HCT116 (cell line): ENCODE measurements at regions not wholly inside any gene's neighbourhood (a gene's known extent, or its start where the extent isn't known, plus 50 kb on each side); places are given as distances from the start of the nearest gene placed in this dataset.

Experiments used
- ATAC-seq: fragments of 200-7000 bp; cut with Tn5 transposase; 2 replicates; pipeline ENCODE4 v1.9.1; 2020; ENCODE audit warnings: mild to moderate bottlenecking, moderate library complexity
- BruUV-seq: library from RNA; stranded (reverse); fragments of 400-500 nt; replicated peaks from 2 replicates; lab custom pipeline; 2021; lab: Mats Ljungman, UMichigan
- CTCF ChIA-PET: fragments of 300-600 bp; sonication (Branson Sonifier 250); formaldehyde crosslinking; loops from one replicate; lab custom pipeline; 2021; ENCODE audit warnings: antibody characterized with exemption; lab: Charles Lee
- POLR2A ChIA-PET: fragments of 300-600, 350-600 bp; sonication (Branson Sonifier 250); formaldehyde crosslinking; loops from one replicate; lab custom pipeline; 2021; ENCODE audit warnings: antibody characterized with exemption; lab: Charles Lee
- RAD21 ChIA-PET, 2 experiments: fragments of 300-600 bp; sonication (Branson Sonifier 250); formaldehyde crosslinking; loops; one replicate each; lab custom pipeline; 2023; ENCODE audit warnings: low total read pairs in 2 of 2; ENCODE audit not compliant: uncharacterized antibody in 2 of 2, unreplicated experiment in 2 of 2, low non-redundant PET in 1 of 2; lab: Charles Lee
- DNase-seq: peaks from one replicate; pipeline ENCODE4 v3.0.0-alpha.2; 2010; ENCODE audit warnings: low read depth, low spot score
- H2AFZ ChIP-seq: fragments of 200-600 bp; shearing (Covaris generic), sonication (generic); 2 replicates; pipeline ENCODE4 v1.6.1; 2017; ENCODE audit warnings: low read depth, mixed run types, mixed read lengths, antibody characterized with exemption, low read length; ENCODE audit not compliant: poor library complexity, severe bottlenecking
- H3K27ac ChIP-seq: 2 replicates; pipeline ENCODE4 v1.5.1; 2012; ENCODE audit warnings: low read depth, low read length
- H3K27me3 ChIP-seq: fragments of 200-600 bp; sonication (generic); 2 replicates; pipeline ENCODE4 v1.6.1; 2016; ENCODE audit warnings: mixed run types, low read length, mixed read lengths; ENCODE audit not compliant: insufficient read depth
- H3K36me3 ChIP-seq, 2 experiments: fragments of 200-500 bp in 1 of 2; fragments of 200-600 bp in 1 of 2; sonication (Bioruptor generic) in 1 of 2; sonication (generic) in 1 of 2; 2 replicates each; pipeline versions ENCODE4 v1.5.1 to v1.6.1; 2014 to 2016; ENCODE audit warnings: low read length in 2 of 2, inconsistent platforms in 1 of 2, mixed read lengths in 1 of 2, mixed run types in 1 of 2; ENCODE audit not compliant: insufficient read depth in 2 of 2, control insufficient read depth in 1 of 2
- H3K4me1 ChIP-seq, 2 experiments: fragments of 200-600 bp in 1 of 2; sonication (generic) in 1 of 2; 2 replicates each; pipeline versions ENCODE4 v1.5.1 to v1.6.1; 2012 to 2017; ENCODE audit warnings: low read length in 2 of 2, inconsistent platforms in 1 of 2, mild to moderate bottlenecking in 1 of 2, mixed read lengths in 1 of 2, mixed run types in 1 of 2, moderate library complexity in 1 of 2; ENCODE audit not compliant: insufficient read depth in 2 of 2, control insufficient read depth in 1 of 2
- H3K4me2 ChIP-seq: fragments of 200-600 bp; sonication (generic); 2 replicates; pipeline ENCODE4 v1.6.1; 2017; ENCODE audit warnings: mixed run types, low read length, mixed read lengths
- H3K4me3 ChIP-seq, 2 experiments: fragments of 200-600 bp in 1 of 2; sonication (generic) in 1 of 2; replicated peaks in 1 of 2; 2 replicates each; pipeline ENCODE4 v1.5.1; 2011 to 2016; ENCODE audit warnings: low read length in 2 of 2, control low read depth in 1 of 2, low read depth in 1 of 2, mild to moderate bottlenecking in 1 of 2, mixed read lengths in 1 of 2, mixed run types in 1 of 2
- H3K79me2 ChIP-seq: fragments of 200-600 bp; sonication (generic); 2 replicates; pipeline ENCODE4 v1.6.1; 2017; ENCODE audit warnings: mild to moderate bottlenecking, mixed run types, low read length, moderate library complexity, mixed read lengths; ENCODE audit not compliant: insufficient read depth
- H3K9ac ChIP-seq: fragments of 200-600 bp; sonication (generic); 2 replicates; pipeline ENCODE4 v1.6.1; 2016; ENCODE audit warnings: low read length, mixed read lengths
- H3K9me2 ChIP-seq: fragments of 200-600 bp; sonication (generic), shearing (Covaris generic); 2 replicates; pipeline ENCODE4 v1.6.1; 2017; ENCODE audit warnings: mixed run types, mild to moderate bottlenecking, moderate library complexity; ENCODE audit not compliant: insufficient read depth
- H3K9me3 ChIP-seq, 2 experiments: fragments of 200-500 bp in 1 of 2; fragments of 200-600 bp in 1 of 2; sonication (Bioruptor generic) in 1 of 2; sonication (generic) in 1 of 2; 2 replicates each; pipeline ENCODE4 v1.6.1; 2014 to 2017; ENCODE audit warnings: low read length in 2 of 2, mixed read lengths in 2 of 2, inconsistent platforms in 1 of 2, low read depth in 1 of 2, mild to moderate bottlenecking in 1 of 2, mixed run types in 1 of 2, moderate library complexity in 1 of 2; ENCODE audit not compliant: control insufficient read depth in 1 of 2, insufficient read depth in 1 of 2
- H4K20me1 ChIP-seq: fragments of 200-600 bp; sonication (generic), shearing (Covaris generic); 2 replicates; pipeline ENCODE4 v1.6.1; 2017; ENCODE audit warnings: mixed run types, mild to moderate bottlenecking, moderate library complexity; ENCODE audit not compliant: insufficient read depth
- CBX3 ChIP-seq: IDR thresholded peaks from 2 replicates; pipeline ENCODE4 v1.6.1; 2012; ENCODE audit warnings: low read depth
- CEBPB ChIP-seq: IDR thresholded peaks from 2 replicates; pipeline ENCODE4 v1.6.1; 2012; ENCODE audit warnings: low read depth
- CTCF ChIP-seq, 3 experiments: fragments of 200-600 bp in 1 of 3; sonication (generic) in 1 of 3; IDR thresholded peaks in 2 of 3; conservative IDR thresholded peaks in 1 of 3; 2 replicates each; pipeline ENCODE4 v1.5.1; 2012 to 2017; ENCODE audit warnings: low read depth in 2 of 3, low read length in 2 of 3, antibody characterized with exemption in 1 of 3, borderline replicate concordance in 1 of 3, control low read depth in 1 of 3, mild to moderate bottlenecking in 1 of 3, mixed read lengths in 1 of 3, mixed run types in 1 of 3, moderate library complexity in 1 of 3; ENCODE audit not compliant: insufficient read depth in 1 of 3
- ELF1 ChIP-seq: IDR thresholded peaks from 2 replicates; pipeline ENCODE4 v1.6.1; 2012; ENCODE audit warnings: low read depth, borderline replicate concordance
- EZH2phosphoT487 ChIP-seq: fragments of 200-600 bp; IDR thresholded peaks from 2 replicates; pipeline ENCODE4 v1.6.1; 2018; ENCODE audit warnings: antibody characterized with exemption, borderline replicate concordance
- JUND ChIP-seq: IDR thresholded peaks from 2 replicates; pipeline ENCODE4 v1.6.1; 2012
- RAD21 ChIP-seq: IDR thresholded peaks from 2 replicates; pipeline ENCODE4 v1.6.1; 2012; ENCODE audit warnings: low read depth, mild to moderate bottlenecking
- SP1 ChIP-seq: IDR thresholded peaks from 2 replicates; pipeline ENCODE4 v1.6.1; 2012; ENCODE audit warnings: low read depth
- SRF ChIP-seq: IDR thresholded peaks from 2 replicates; pipeline ENCODE4 v1.6.1; 2012; ENCODE audit warnings: low read depth
- TCF7L2 ChIP-seq: IDR thresholded peaks from 2 replicates; pipeline ENCODE4 v1.7.0; 2011; ENCODE audit warnings: borderline replicate concordance, inconsistent platforms; ENCODE audit not compliant: insufficient read depth, insufficient read length; ENCODE audit errors: extremely low read depth
- ZFX ChIP-seq: fragments of 450-650 bp; IDR thresholded peaks from 2 replicates; pipeline ENCODE4 v1.6.1; 2017
- intact Hi-C: fragments of 100-400 bp; cut with micrococcal nuclease; formaldehyde crosslinking; loops from 2 replicates; pipeline ENCODE4 v1.10.0; 2022
- TF ChIP-seq, protein P1 (sequence below): IDR thresholded peaks from 2 replicates; pipeline ENCODE4 v1.6.1; 2011; ENCODE audit warnings: mild to moderate bottlenecking, low read length, moderate library complexity; ENCODE audit not compliant: insufficient replicate concordance; ENCODE audit errors: extremely low read depth
- TF ChIP-seq, protein P2 (sequence below): IDR thresholded peaks from 2 replicates; pipeline ENCODE4 v1.6.1; 2012; ENCODE audit warnings: low read depth
- TF ChIP-seq, protein P3 (sequence below): IDR thresholded peaks from 2 replicates; pipeline ENCODE4 v1.6.1; 2012

DNA sequence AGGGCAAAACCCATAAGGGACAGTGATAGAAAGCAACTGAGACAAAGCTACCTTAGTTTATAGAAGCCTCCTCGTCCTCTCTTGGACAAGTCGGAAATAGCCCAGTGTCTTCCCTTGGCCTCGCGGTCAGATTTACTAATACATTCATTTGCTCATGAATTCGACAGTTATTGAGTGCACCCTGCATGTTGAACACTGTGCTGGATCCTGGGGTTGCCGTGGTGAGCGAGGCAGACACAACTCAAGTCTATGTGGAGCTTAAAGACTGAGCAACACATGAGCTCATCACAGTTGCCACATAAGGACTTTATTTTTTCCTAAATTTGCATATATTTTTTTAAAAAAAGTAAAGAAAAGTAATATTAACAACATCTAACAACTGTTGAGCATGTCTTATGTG is 411.1 kb upstream of the ITGA1 start:
- no TSS peak for BruUV-seq
- ChIA-PET CTCF (no interaction called here), POLR2A (no interaction called here), RAD21 (no interaction called here)
- intact Hi-C loops: no loop called here
- no peak overlapping the region for H3K9ac ChIP-seq
- no peaks in the 10 kb centered on the region for H4K20me1 ChIP-seq
- H3K27ac ChIP-seq: no peak overlapping the region
- no peaks in the 10 kb centered on the region for H3K27me3 ChIP-seq
- H3K4me3 ChIP-seq: no peak overlapping the region
- no peaks in the 10 kb centered on the region for H3K4me1 ChIP-seq
- no peak overlapping the region for H3K4me2 ChIP-seq
- no peaks in the 10 kb centered on the region for H3K79me2 ChIP-seq
- H3K36me3 ChIP-seq: no peaks in the 10 kb centered on the region
- no peak for TF ChIP-seq ZFX
- no peak for TF ChIP-seq SRF
- no peak for TF ChIP-seq JUND
- no peak for TF ChIP-seq RAD21
- no peaks in the 10 kb centered on the region for H3K9me3 ChIP-seq
- ATAC-seq (no peak), DNase-seq (no peak)
- H3K9me2 ChIP-seq: no peaks in the 10 kb centered on the region
- H2AFZ ChIP-seq: no peak overlapping the region

DNA sequence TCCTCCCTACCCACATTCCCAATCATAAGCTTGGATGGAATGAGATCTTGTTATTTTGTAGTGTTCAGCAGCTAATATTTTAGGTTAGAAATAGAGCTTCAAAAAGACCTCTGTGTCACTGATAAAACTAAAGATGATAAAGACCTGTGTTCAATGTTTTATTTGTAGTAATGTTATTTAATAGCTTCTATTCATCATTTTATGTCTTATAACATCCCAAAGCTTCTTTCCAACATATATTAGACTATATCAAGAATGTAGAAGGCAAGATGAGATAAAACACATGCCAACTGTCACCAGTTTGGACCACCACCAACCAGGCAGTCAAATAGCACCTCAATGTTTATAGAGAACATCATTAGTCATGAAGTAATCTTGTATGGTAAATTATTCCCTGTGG is 409.5 kb upstream of the ITGA1 start:
- Histone ChIP-seq H3K4me2 (no peak overlapping the region), H3K27me3 (no peaks in the 10 kb centered on the region), H4K20me1 (no peaks in the 10 kb centered on the region), H3K9me3 (no peaks in the 10 kb centered on the region), H3K4me1 (no peaks in the 10 kb centered on the region), H3K4me3 (no peak overlapping the region), H3K9ac (no peak overlapping the region), H3K27ac (no peak overlapping the region), H3K79me2 (no peaks in the 10 kb centered on the region), H3K9me2 (no peaks in the 10 kb centered on the region), H2AFZ (no peak overlapping the region), H3K36me3 (no peaks in the 10 kb centered on the region)
- DNase-seq: no peak
- ChIA-PET CTCF (no interaction called here), POLR2A (no interaction called here), RAD21 (no interaction called here)
- ATAC-seq: no peak
- no TSS peak for BruUV-seq
- intact Hi-C loops: no loop called here
- TF ChIP-seq, protein P1, sequence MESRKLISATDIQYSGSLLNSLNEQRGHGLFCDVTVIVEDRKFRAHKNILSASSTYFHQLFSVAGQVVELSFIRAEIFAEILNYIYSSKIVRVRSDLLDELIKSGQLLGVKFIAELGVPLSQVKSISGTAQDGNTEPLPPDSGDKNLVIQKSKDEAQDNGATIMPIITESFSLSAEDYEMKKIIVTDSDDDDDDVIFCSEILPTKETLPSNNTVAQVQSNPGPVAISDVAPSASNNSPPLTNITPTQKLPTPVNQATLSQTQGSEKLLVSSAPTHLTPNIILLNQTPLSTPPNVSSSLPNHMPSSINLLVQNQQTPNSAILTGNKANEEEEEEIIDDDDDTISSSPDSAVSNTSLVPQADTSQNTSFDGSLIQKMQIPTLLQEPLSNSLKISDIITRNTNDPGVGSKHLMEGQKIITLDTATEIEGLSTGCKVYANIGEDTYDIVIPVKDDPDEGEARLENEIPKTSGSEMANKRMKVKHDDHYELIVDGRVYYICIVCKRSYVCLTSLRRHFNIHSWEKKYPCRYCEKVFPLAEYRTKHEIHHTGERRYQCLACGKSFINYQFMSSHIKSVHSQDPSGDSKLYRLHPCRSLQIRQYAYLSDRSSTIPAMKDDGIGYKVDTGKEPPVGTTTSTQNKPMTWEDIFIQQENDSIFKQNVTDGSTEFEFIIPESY: no peak
- TF ChIP-seq, protein P2, sequence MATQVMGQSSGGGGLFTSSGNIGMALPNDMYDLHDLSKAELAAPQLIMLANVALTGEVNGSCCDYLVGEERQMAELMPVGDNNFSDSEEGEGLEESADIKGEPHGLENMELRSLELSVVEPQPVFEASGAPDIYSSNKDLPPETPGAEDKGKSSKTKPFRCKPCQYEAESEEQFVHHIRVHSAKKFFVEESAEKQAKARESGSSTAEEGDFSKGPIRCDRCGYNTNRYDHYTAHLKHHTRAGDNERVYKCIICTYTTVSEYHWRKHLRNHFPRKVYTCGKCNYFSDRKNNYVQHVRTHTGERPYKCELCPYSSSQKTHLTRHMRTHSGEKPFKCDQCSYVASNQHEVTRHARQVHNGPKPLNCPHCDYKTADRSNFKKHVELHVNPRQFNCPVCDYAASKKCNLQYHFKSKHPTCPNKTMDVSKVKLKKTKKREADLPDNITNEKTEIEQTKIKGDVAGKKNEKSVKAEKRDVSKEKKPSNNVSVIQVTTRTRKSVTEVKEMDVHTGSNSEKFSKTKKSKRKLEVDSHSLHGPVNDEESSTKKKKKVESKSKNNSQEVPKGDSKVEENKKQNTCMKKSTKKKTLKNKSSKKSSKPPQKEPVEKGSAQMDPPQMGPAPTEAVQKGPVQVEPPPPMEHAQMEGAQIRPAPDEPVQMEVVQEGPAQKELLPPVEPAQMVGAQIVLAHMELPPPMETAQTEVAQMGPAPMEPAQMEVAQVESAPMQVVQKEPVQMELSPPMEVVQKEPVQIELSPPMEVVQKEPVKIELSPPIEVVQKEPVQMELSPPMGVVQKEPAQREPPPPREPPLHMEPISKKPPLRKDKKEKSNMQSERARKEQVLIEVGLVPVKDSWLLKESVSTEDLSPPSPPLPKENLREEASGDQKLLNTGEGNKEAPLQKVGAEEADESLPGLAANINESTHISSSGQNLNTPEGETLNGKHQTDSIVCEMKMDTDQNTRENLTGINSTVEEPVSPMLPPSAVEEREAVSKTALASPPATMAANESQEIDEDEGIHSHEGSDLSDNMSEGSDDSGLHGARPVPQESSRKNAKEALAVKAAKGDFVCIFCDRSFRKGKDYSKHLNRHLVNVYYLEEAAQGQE: no peak
- TF ChIP-seq EZH2phosphoT487: no peak
- TF ChIP-seq CTCF (IDR thresholded peaks at IDR 0.05 in 2 of 3, conservative IDR thresholded peaks at IDR 0.05 in 1 of 3; ENCODE audit: borderline replicate concordance in 1 of 3, insufficient read depth in 1 of 3, low read depth in 2 of 3, low read length in 2 of 3): no peak
- TF ChIP-seq, protein P3, sequence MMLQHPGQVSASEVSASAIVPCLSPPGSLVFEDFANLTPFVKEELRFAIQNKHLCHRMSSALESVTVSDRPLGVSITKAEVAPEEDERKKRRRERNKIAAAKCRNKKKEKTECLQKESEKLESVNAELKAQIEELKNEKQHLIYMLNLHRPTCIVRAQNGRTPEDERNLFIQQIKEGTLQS: no peak
- TF ChIP-seq TCF7L2: no peak
- no peak for TF ChIP-seq ELF1
- TF ChIP-seq SP1: no peak
- TF ChIP-seq CBX3: no peak
- TF ChIP-seq CEBPB: no peak
- TF ChIP-seq RAD21: no peak
